GM19467 (cell line): ENCODE measurements at regions not wholly inside any gene's neighbourhood (a gene's known extent, or its start where the extent isn't known, plus 50 kb on each side); places are given as distances from the start of the nearest gene placed in this dataset.

ENCODE experiments used
- ATAC-seq: cut with Tn5 transposase; IDR thresholded peaks from one replicate; pipeline ENCODE4 v1.9.1; 2021; ENCODE audit warnings: mild to moderate bottlenecking, moderate library complexity; ENCODE audit not compliant: unreplicated experiment

- no peak for ATAC-seq
Measured at GRCh38 chr12:3972576-3972975, 99.4 kb upstream of the PARP11 start.

- no peak for ATAC-seq
Measured at GRCh38 chr12:3968523-3968922, 95.3 kb upstream of the PARP11 start.

- ATAC-seq, result no peak
Measured at GRCh38 chr12:3967556-3968160, 94.5 kb upstream of the PARP11 start.

GRCh38 chr12:3966376-3966775 is 93.2 kb upstream of the PARP11 start:
- ATAC-seq, result no peak

- no peak for ATAC-seq
Measured at GRCh38 chr12:3965046-3965445, 91.8 kb upstream of the PARP11 start.

- no peak for ATAC-seq
Measured at GRCh38 chr12:3964439-3964838, 91.2 kb upstream of the PARP11 start.

GRCh38 chr12:3962631-3963483 is 89.7 kb upstream of the PARP11 start:
- ATAC-seq, result no peak

GRCh38 chr12:3961591-3961990 is 88.4 kb upstream of the PARP11 start:
- ATAC-seq, result no peak

- ATAC-seq, result no peak
Measured at GRCh38 chr12:3959799-3960560, 86.8 kb upstream of the PARP11 start.

- no peak for ATAC-seq
Measured at GRCh38 chr12:3958534-3958933, 85.3 kb upstream of the PARP11 start.

- no peak for ATAC-seq
Measured at GRCh38 chr12:3951380-3952135, 78.4 kb upstream of the PARP11 start.

- ATAC-seq, result no peak
Measured at GRCh38 chr12:3950714-3951320, 77.6 kb upstream of the PARP11 start.

GRCh38 chr12:3947781-3948180 is 74.6 kb upstream of the PARP11 start:
- no peak for ATAC-seq

GRCh38 chr12:3945671-3946070 is 72.5 kb upstream of the PARP11 start:
- no peak for ATAC-seq

GRCh38 chr12:3944620-3945019 is 71.4 kb upstream of the PARP11 start:
- no peak for ATAC-seq

GRCh38 chr12:3938042-3938544 is 64.9 kb upstream of the PARP11 start:
- no peak for ATAC-seq

GRCh38 chr12:3935078-3935477 is 61.9 kb upstream of the PARP11 start:
- no peak for ATAC-seq

GRCh38 chr12:3933819-3934192 is 60.6 kb upstream of the PARP11 start:
- no peak for ATAC-seq

GRCh38 chr12:3933074-3933818 is 60.0 kb upstream of the PARP11 start:
- ATAC-seq, result no peak

- no peak for ATAC-seq
Measured at GRCh38 chr12:3931776-3932175, 58.6 kb upstream of the PARP11 start.
